NCI-H2196 treated with DMSO at 0.1 percent for 48 hours (cell line): ENCODE measurements at regions not wholly inside any gene's neighbourhood (a gene's known extent, or its start where the extent isn't known, plus 50 kb on each side); places are given as distances from the start of the nearest gene placed in this dataset.
"Not testable (repeated sequence)": the region's sequence is repeated elsewhere in the genome, so short reads cannot be mapped to it uniquely, and the experiment has no call there.

ENCODE experiments used
- DNase-seq: peaks from one replicate; lab custom pipeline; 2025; ENCODE audit not compliant: unreplicated experiment; lab: John Stamatoyannopoulos, UW

- DNase-seq = no peak
Measured at GRCh38 chr6:14475306-14475705, 357.7 kb downstream of the CD83 start.

- DNase-seq = no peak
Measured at GRCh38 chr6:14476793-14477531, 359.4 kb downstream of the CD83 start.

GRCh38 chr6:14477559-14477958, 360.0 kb downstream of the CD83 start:
- no peak for DNase-seq

GRCh38 chr6:14478381-14479225, 361.0 kb downstream of the CD83 start:
- no peak for DNase-seq

- DNase-seq = not testable (repeated sequence)
Measured at GRCh38 chr6:14481946-14482345, 364.4 kb downstream of the CD83 start.

GRCh38 chr6:14487625-14488024, 370.1 kb downstream of the CD83 start:
- DNase-seq = no peak

GRCh38 chr6:14488180-14488579, 370.6 kb downstream of the CD83 start:
- DNase-seq = no peak

- no peak for DNase-seq
Measured at GRCh38 chr6:14489445-14489844, 371.9 kb downstream of the CD83 start.

GRCh38 chr6:14498748-14499147, 381.2 kb downstream of the CD83 start:
- DNase-seq = no peak

GRCh38 chr6:14499309-14499708, 381.7 kb downstream of the CD83 start:
- DNase-seq = no peak

GRCh38 chr6:14499841-14500240, 382.3 kb downstream of the CD83 start:
- no peak for DNase-seq

- DNase-seq = no peak
Measured at GRCh38 chr6:14500809-14501208, 383.2 kb downstream of the CD83 start.

GRCh38 chr6:14501240-14501639, 383.7 kb downstream of the CD83 start:
- no peak for DNase-seq

- DNase-seq = no peak
Measured at GRCh38 chr6:14501914-14502313, 384.3 kb downstream of the CD83 start.

GRCh38 chr6:14502551-14502950, 385.0 kb downstream of the CD83 start:
- DNase-seq = no peak

- no peak for DNase-seq
Measured at GRCh38 chr6:14505401-14505800, 387.8 kb downstream of the CD83 start.

GRCh38 chr6:14506656-14507246, 389.2 kb downstream of the CD83 start:
- DNase-seq = no peak

GRCh38 chr6:14509120-14509519, 391.5 kb downstream of the CD83 start:
- no peak for DNase-seq

- no peak for DNase-seq
Measured at GRCh38 chr6:14510038-14510437, 392.5 kb downstream of the CD83 start.

- no peak for DNase-seq
Measured at GRCh38 chr6:14511061-14511586, 393.6 kb downstream of the CD83 start.

- DNase-seq = no peak
Measured at GRCh38 chr6:14512246-14512645, 394.7 kb downstream of the CD83 start.
